Suppressor macrophage (primary cell): ENCODE measurements at regions not wholly inside any gene's neighbourhood (a gene's known extent, or its start where the extent isn't known, plus 50 kb on each side); places are given as distances from the start of the nearest gene placed in this dataset.
"Not testable (repeated sequence)": the region's sequence is repeated elsewhere in the genome, so short reads cannot be mapped to it uniquely, and the experiment has no call there.

Experiments used
- DNase-seq, 4 experiments: peaks; one replicate each; pipeline ENCODE4 v3.0.0-alpha.2; 2020 to 2022

GRCh38 chr20:25987073-25987927 lies 290.6 kb upstream of the ZNF337 start:
- DNase-seq: peak; percentile 5 to 47 (median 24)

- no peak for DNase-seq
Observed at GRCh38 chr20:25985597-25985996, 288.9 kb upstream of the ZNF337 start.

- peak in 2 of 4 experiments; percentile 32 to 51 for DNase-seq
Observed at GRCh38 chr20:25984933-25985332, 288.3 kb upstream of the ZNF337 start.

GRCh38 chr20:25982701-25983100 lies 286.0 kb upstream of the ZNF337 start:
- not testable (repeated sequence) for DNase-seq

- not testable (repeated sequence) for DNase-seq
Observed at GRCh38 chr20:25978450-25979190, 282.0 kb upstream of the ZNF337 start.

GRCh38 chr20:25975816-25976215 lies 279.2 kb upstream of the ZNF337 start:
- DNase-seq: not testable (repeated sequence)

- not testable (repeated sequence) for DNase-seq
Observed at GRCh38 chr20:25965203-25965602, 268.6 kb upstream of the ZNF337 start.

- not testable (repeated sequence) for DNase-seq
Observed at GRCh38 chr20:25953876-25954275, 257.2 kb upstream of the ZNF337 start.

- not testable (repeated sequence) for DNase-seq
Observed at GRCh38 chr20:25935230-25935629, 238.6 kb upstream of the ZNF337 start.

- not testable (repeated sequence) for DNase-seq
Observed at GRCh38 chr20:25932806-25933205, 236.2 kb upstream of the ZNF337 start.

- not testable (repeated sequence) for DNase-seq
Observed at GRCh38 chr20:25932170-25932569, 235.5 kb upstream of the ZNF337 start.

- DNase-seq: not testable (repeated sequence)
Observed at GRCh38 chr20:25902321-25902720, 205.7 kb upstream of the ZNF337 start.

- DNase-seq: not testable (repeated sequence)
Observed at GRCh38 chr20:25898663-25899062, 202.0 kb upstream of the ZNF337 start.

GRCh38 chr20:25879096-25879495 lies 182.4 kb upstream of the ZNF337 start:
- DNase-seq: not testable (repeated sequence)

- DNase-seq: not testable (repeated sequence)
Observed at GRCh38 chr20:25868650-25868979, 172.0 kb upstream of the ZNF337 start.

- peak; percentile 22 to 51 (median 40) for DNase-seq
Observed at GRCh38 chr20:25867776-25868649, 171.4 kb upstream of the ZNF337 start.

GRCh38 chr20:25867015-25867775 lies 170.5 kb upstream of the ZNF337 start:
- not testable (repeated sequence) for DNase-seq

GRCh38 chr20:25865715-25866656 lies 169.3 kb upstream of the ZNF337 start:
- DNase-seq: peak; percentile 45 to 75 (median 62)

GRCh38 chr20:25864963-25865714 lies 168.5 kb upstream of the ZNF337 start:
- not testable (repeated sequence) for DNase-seq
